Upper lobe of left lung (tissue), 6 donors: ENCODE measurements at regions not wholly inside any gene's neighbourhood (a gene's known extent, or its start where the extent isn't known, plus 50 kb on each side); places are given as distances from the start of the nearest gene placed in this dataset.

Experiments used
- ATAC-seq, 2 donors: fragments of 200-7000 bp; cut with Tn5 transposase; one replicate each; pipeline ENCODE4 v1.9.1; 2022; ENCODE audit warnings: mild to moderate bottlenecking in 2 of 2, moderate library complexity in 2 of 2; ENCODE audit not compliant: low FRiP score in 2 of 2
- DNase-seq, 2 donors: peaks; one replicate each; pipeline ENCODE4 v3.0.0-alpha.2; 2019 to 2020
- H3K27ac ChIP-seq, 4 donors: fragments of 200-600 bp; sonication (generic); one replicate each; pipeline ENCODE4 v1.5.1; 2016 to 2019
- H3K27me3 ChIP-seq, 4 donors: fragments of 200-600 bp; sonication (generic); one replicate each; pipeline ENCODE4 v1.5.1; 2017 to 2019
- H3K36me3 ChIP-seq, 4 donors: fragments of 200-600 bp; sonication (generic); one replicate each; pipeline ENCODE4 v1.5.1; 2016 to 2019
- H3K4me1 ChIP-seq, 4 donors: fragments of 200-600 bp; sonication (generic); one replicate each; pipeline ENCODE4 v1.5.1; 2018 to 2019
- H3K4me3 ChIP-seq, 4 donors: fragments of 200-600 bp; sonication (generic); one replicate each; pipeline ENCODE4 v1.5.1; 2017 to 2019; ENCODE audit warnings: mild to moderate bottlenecking in 2 of 4, moderate library complexity in 1 of 4
- H3K9me3 ChIP-seq, 4 donors: fragments of 200-600 bp; sonication (generic); one replicate each; pipeline ENCODE4 v1.5.1; 2018 to 2019
- EP300 ChIP-seq, 4 donors: sonication (generic); formaldehyde crosslinking; IDR thresholded peaks; one replicate each; pipeline ENCODE4 v1.5.1; 2017; ENCODE audit warnings: antibody characterized with exemption in 4 of 4, control low read depth in 2 of 4
- POLR2A ChIP-seq, 4 donors: fragments of 450-650 bp; IDR thresholded peaks; one replicate each; pipeline ENCODE4 v1.5.1; 2016 to 2017; ENCODE audit warnings: antibody characterized with exemption in 4 of 4, mild to moderate bottlenecking in 2 of 4
- POLR2AphosphoS5 ChIP-seq, 2 donors: sonication (generic); formaldehyde crosslinking; IDR thresholded peaks; one replicate each; pipeline ENCODE4 v1.5.1; 2017; ENCODE audit warnings: antibody characterized with exemption in 2 of 2
- WGBS, 2 donors: methylation state at CpG; one replicate each; pipeline ENCODE4 v1.1.5; 2017 to 2018; 5-methylcytosine and 5-hydroxymethylcytosine counted together
- TF ChIP-seq, protein P1 (sequence below), 6 experiments: fragments of 450-650 bp in 4 of 6; fragments of 200-600 bp in 2 of 6; sonication (generic) in 2 of 6; IDR thresholded peaks; one replicate each; pipeline ENCODE4 v1.5.1; 2016 to 2019; ENCODE audit warnings: antibody characterized with exemption in 6 of 6
- donor health status: DM: no; HTN: no; CAD: no; lungs with moderate emphysema.
- donor health status: DM: no; HTN: yes; CAD: no; lungs with severe emphysema.

GRCh38 chr2:195428673-195429072, 228.4 kb upstream of the SLC39A10 start:
- TF ChIP-seq EP300 (IDR thresholded peaks at IDR 0.05): no peak
- TF ChIP-seq, protein P1, sequence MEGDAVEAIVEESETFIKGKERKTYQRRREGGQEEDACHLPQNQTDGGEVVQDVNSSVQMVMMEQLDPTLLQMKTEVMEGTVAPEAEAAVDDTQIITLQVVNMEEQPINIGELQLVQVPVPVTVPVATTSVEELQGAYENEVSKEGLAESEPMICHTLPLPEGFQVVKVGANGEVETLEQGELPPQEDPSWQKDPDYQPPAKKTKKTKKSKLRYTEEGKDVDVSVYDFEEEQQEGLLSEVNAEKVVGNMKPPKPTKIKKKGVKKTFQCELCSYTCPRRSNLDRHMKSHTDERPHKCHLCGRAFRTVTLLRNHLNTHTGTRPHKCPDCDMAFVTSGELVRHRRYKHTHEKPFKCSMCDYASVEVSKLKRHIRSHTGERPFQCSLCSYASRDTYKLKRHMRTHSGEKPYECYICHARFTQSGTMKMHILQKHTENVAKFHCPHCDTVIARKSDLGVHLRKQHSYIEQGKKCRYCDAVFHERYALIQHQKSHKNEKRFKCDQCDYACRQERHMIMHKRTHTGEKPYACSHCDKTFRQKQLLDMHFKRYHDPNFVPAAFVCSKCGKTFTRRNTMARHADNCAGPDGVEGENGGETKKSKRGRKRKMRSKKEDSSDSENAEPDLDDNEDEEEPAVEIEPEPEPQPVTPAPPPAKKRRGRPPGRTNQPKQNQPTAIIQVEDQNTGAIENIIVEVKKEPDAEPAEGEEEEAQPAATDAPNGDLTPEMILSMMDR (IDR thresholded peaks at IDR 0.05): no peak
- ATAC-seq: no peak
- Histone ChIP-seq H3K27ac (no peak overlapping the region), H3K4me3 (no peak overlapping the region), H3K27me3 (no peaks in the 10 kb centered on the region), H3K4me1 (no peaks in the 10 kb centered on the region), H3K9me3 (no peaks in the 10 kb centered on the region), H3K36me3 (no peaks in the 10 kb centered on the region)
- WGBS, 2 donors: 71 to 76% methylated on average over 3 of the region's 3 CpGs
- no peak for DNase-seq

- DNase-seq (no peak), ATAC-seq (no peak)
- Histone ChIP-seq H3K9me3 (no peaks in the 10 kb centered on the region), H3K4me1 (no peaks in the 10 kb centered on the region), H3K4me3 (no peak overlapping the region), H3K36me3 (no peaks in the 10 kb centered on the region), H3K27me3 (no peaks in the 10 kb centered on the region), H3K27ac (no peak overlapping the region)
- WGBS, 2 donors: 82 to 92% methylated on average over 1 of the region's 1 CpG
- TF ChIP-seq, protein P1 (IDR thresholded peaks at IDR 0.05): no peak
- no peak for TF ChIP-seq POLR2A (IDR thresholded peaks at IDR 0.05)
- no peak for TF ChIP-seq POLR2AphosphoS5 (IDR thresholded peaks at IDR 0.05)
- TF ChIP-seq EP300 (IDR thresholded peaks at IDR 0.05): no peak
Measured at GRCh38 chr2:195425328-195425727, 231.7 kb upstream of the SLC39A10 start.

- no peak overlapping the region for H3K4me3 ChIP-seq
- H3K27ac ChIP-seq: no peak overlapping the region
- H3K4me1 ChIP-seq: no peaks in the 10 kb centered on the region
- 94 to 98% methylated on average over 2 of the region's 2 CpGs for WGBS, 2 donors
- no peak for TF ChIP-seq EP300 (IDR thresholded peaks at IDR 0.05)
- no peaks in the 10 kb centered on the region for H3K27me3 ChIP-seq
- ATAC-seq (no peak), DNase-seq (no peak)
- no peaks in the 10 kb centered on the region for H3K36me3 ChIP-seq
- no peaks in the 10 kb centered on the region for H3K9me3 ChIP-seq
Measured at GRCh38 chr2:195419033-195419432, 238.0 kb upstream of the SLC39A10 start.

DNA sequence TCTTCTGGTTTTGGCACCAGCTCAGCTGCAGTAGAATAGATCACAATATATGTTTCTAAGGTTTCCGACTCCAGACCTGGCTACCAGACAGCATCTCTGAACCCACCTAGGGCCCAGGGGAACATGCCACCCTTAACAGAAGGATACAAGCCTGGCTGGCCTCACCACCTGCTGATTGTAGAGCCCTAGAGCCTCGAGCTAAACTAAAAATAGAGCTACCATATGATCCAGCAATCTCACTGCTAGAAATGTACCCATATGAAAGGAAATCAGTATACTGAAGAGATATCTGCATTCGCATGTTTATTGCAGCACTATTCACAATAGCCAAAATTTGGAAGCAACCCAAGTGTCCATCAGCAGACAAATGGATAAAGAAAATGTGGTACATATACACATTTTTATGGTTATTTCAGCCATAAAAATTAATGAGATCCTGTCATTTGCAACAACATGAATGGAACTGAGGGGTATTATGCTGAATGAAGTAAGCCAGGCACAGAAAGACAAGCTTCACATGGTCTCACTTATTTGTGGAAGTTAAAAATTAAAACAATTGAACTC, 242.4 kb upstream of the SLC39A10 start:
- H3K4me1 ChIP-seq: no peaks in the 10 kb centered on the region
- DNase-seq: no peak
- no peak overlapping the region for H3K27ac ChIP-seq
- H3K4me3 ChIP-seq: no peak overlapping the region
- TF ChIP-seq EP300 (IDR thresholded peaks at IDR 0.05) (no peak), POLR2A (IDR thresholded peaks at IDR 0.05) (no peak), POLR2AphosphoS5 (IDR thresholded peaks at IDR 0.05) (no peak)
- TF ChIP-seq, protein P1 (IDR thresholded peaks at IDR 0.05): no peak
- no peaks in the 10 kb centered on the region for H3K36me3 ChIP-seq
- H3K9me3 ChIP-seq: no peaks in the 10 kb centered on the region
- no peaks in the 10 kb centered on the region for H3K27me3 ChIP-seq
- ATAC-seq: no peak
- 75 to 78% methylated on average over 3 of the region's 3 CpGs for WGBS, 2 donors

- 84 to 94% methylated on average over 2 of the region's 2 CpGs for WGBS, 2 donors
- Histone ChIP-seq H3K27me3 (no peaks in the 10 kb centered on the region), H3K4me1 (no peaks in the 10 kb centered on the region), H3K27ac (no peak overlapping the region), H3K36me3 (no peaks in the 10 kb centered on the region), H3K9me3 (no peaks in the 10 kb centered on the region), H3K4me3 (no peak overlapping the region)
- no peak for DNase-seq
- no peak for ATAC-seq
- no peak for TF ChIP-seq POLR2A (IDR thresholded peaks at IDR 0.05)
- TF ChIP-seq, protein P1 (IDR thresholded peaks at IDR 0.05): no peak
- no peak for TF ChIP-seq EP300 (IDR thresholded peaks at IDR 0.05)
- TF ChIP-seq POLR2AphosphoS5 (IDR thresholded peaks at IDR 0.05): no peak
Measured at GRCh38 chr2:195413944-195414343, 243.1 kb upstream of the SLC39A10 start.
